ENCODE measurements at regions not wholly inside any gene's neighbourhood (a gene's known extent, or its start where the extent isn't known, plus 50 kb on each side); places are given as distances from the start of the nearest gene placed in this dataset.

GRCh38 chr7:12064586-12065127 lies 146.4 kb upstream of the TMEM106B start:
- in situ Hi-C loops (cut with MboI; ENCODE audit: low sequenced_read_pairs) = loop anchor here (5.0 to 25.0 kb wide), 4 partner anchors 227 to 652 kb away; partner anchors contain the start of gene THSD7A
- Histone ChIP-seq H3K4me1 (0 out of 2 replicates have a peak, but pooled peaks cover 5% of the 10 kb centered on the region), H3K27me3 (ENCODE audit: low read depth) (no peaks in the 10 kb centered on the region), H3K36me3 (replicated peaks) (no peaks in the 10 kb centered on the region), H3K9me3 (no peaks in the 10 kb centered on the region), H3K4me3 (no peak overlapping the region)
- peak in 1 of 2 experiments; percentile 50 for DNase-seq (ENCODE audit: low spot score in 2 of 2)

- no peak for DNase-seq (ENCODE audit: low spot score in 2 of 2)
- Histone ChIP-seq H3K27me3 (ENCODE audit: low read depth) (no peaks in the 10 kb centered on the region), H3K4me1 (0 out of 2 replicates have a peak, but pooled peaks cover 5% of the 10 kb centered on the region), H3K36me3 (replicated peaks) (no peaks in the 10 kb centered on the region), H3K4me3 (no peak overlapping the region), H3K9me3 (no peaks in the 10 kb centered on the region)
- in situ Hi-C loops (cut with MboI; ENCODE audit: low sequenced_read_pairs) = loop anchor here (5.0 to 25.0 kb wide), 4 partner anchors 229 to 654 kb away; partner anchors contain the start of gene THSD7A
These were observed 145.1 kb upstream of the TMEM106B start for GRCh38 chr7:12066004-12066403.

GRCh38 chr7:12066521-12066920 lies 144.6 kb upstream of the TMEM106B start:
- no peaks in the 10 kb centered on the region for H3K9me3 ChIP-seq
- no peaks in the 10 kb centered on the region for H3K27me3 ChIP-seq (ENCODE audit: low read depth)
- no peak for DNase-seq (ENCODE audit: low spot score in 2 of 2)
- H3K4me1 ChIP-seq = 0 out of 2 replicates have a peak, but pooled peaks cover 5% of the 10 kb centered on the region
- H3K4me3 ChIP-seq = no peak overlapping the region
- no peaks in the 10 kb centered on the region for H3K36me3 ChIP-seq (replicated peaks)
- in situ Hi-C loops (cut with MboI; ENCODE audit: low sequenced_read_pairs) = loop anchor here (5.0 to 25.0 kb wide), 4 partner anchors 229 to 654 kb away; partner anchors contain the start of gene THSD7A

- no peaks in the 10 kb centered on the region for H3K27me3 ChIP-seq (ENCODE audit: low read depth)
- no peaks in the 10 kb centered on the region for H3K36me3 ChIP-seq (replicated peaks)
- in situ Hi-C loops (cut with MboI; ENCODE audit: low sequenced_read_pairs) = loop anchor here (5.0 to 25.0 kb wide), 4 partner anchors 230 to 655 kb away; partner anchors contain the start of gene THSD7A
- 0 out of 2 replicates have a peak, but pooled peaks cover 5% of the 10 kb centered on the region for H3K4me1 ChIP-seq
- H3K4me3 ChIP-seq = no peak overlapping the region
- peak; percentile 60 to 78 for DNase-seq (ENCODE audit: low spot score in 2 of 2)
- no peaks in the 10 kb centered on the region for H3K9me3 ChIP-seq
These were observed 143.8 kb upstream of the TMEM106B start for GRCh38 chr7:12067156-12067831.

- in situ Hi-C loops (cut with MboI; ENCODE audit: low sequenced_read_pairs) = loop anchor here (5.0 to 25.0 kb wide), 4 partner anchors 232 to 657 kb away; partner anchors contain the start of gene THSD7A
- no peak overlapping the region for H3K4me3 ChIP-seq
- H3K9me3 ChIP-seq = no peaks in the 10 kb centered on the region
- DNase-seq (ENCODE audit: low spot score in 2 of 2) = no peak
- no peaks in the 10 kb centered on the region for H3K36me3 ChIP-seq (replicated peaks)
- no peaks in the 10 kb centered on the region for H3K27me3 ChIP-seq (ENCODE audit: low read depth)
- 0 out of 2 replicates have a peak, but pooled peaks cover 5% of the 10 kb centered on the region for H3K4me1 ChIP-seq
These were observed 141.3 kb upstream of the TMEM106B start for GRCh38 chr7:12069757-12070156.

GRCh38 chr7:12074889-12075288 lies 136.2 kb upstream of the TMEM106B start:
- no peak for DNase-seq (ENCODE audit: low spot score in 2 of 2)
- in situ Hi-C loops (cut with MboI; ENCODE audit: low sequenced_read_pairs) = loop anchor here (25.0 kb wide), 3 partner anchors 238 to 663 kb away; partner anchors contain the start of gene THSD7A
- Histone ChIP-seq H3K36me3 (replicated peaks) (no peaks in the 10 kb centered on the region), H3K27me3 (ENCODE audit: low read depth) (no peaks in the 10 kb centered on the region), H3K4me1 (no peaks in the 10 kb centered on the region), H3K4me3 (no peak overlapping the region), H3K9me3 (peaks cover 4% of the 10 kb centered on the region; the same call in 1 of the 2 replicates)

- Histone ChIP-seq H3K36me3 (replicated peaks) (no peaks in the 10 kb centered on the region), H3K9me3 (peaks cover 4% of the 10 kb centered on the region; the same call in 1 of the 2 replicates), H3K4me1 (no peaks in the 10 kb centered on the region; the same call in 1 of the 2 replicates), H3K27me3 (ENCODE audit: low read depth) (no peaks in the 10 kb centered on the region), H3K4me3 (no peak overlapping the region)
- no peak for DNase-seq (ENCODE audit: low spot score in 2 of 2)
- in situ Hi-C loops (cut with MboI; ENCODE audit: low sequenced_read_pairs) = no loop called here
These were observed 131.1 kb upstream of the TMEM106B start for GRCh38 chr7:12080006-12080405.

GRCh38 chr7:12085516-12085915 lies 125.6 kb upstream of the TMEM106B start:
- no peaks in the 10 kb centered on the region for H3K36me3 ChIP-seq (replicated peaks)
- H3K9me3 ChIP-seq = no peaks in the 10 kb centered on the region; the same call in 1 of the 2 replicates
- H3K27me3 ChIP-seq (ENCODE audit: low read depth) = no peaks in the 10 kb centered on the region
- H3K4me1 ChIP-seq = no peaks in the 10 kb centered on the region; the same call in 1 of the 2 replicates
- DNase-seq (ENCODE audit: low spot score in 2 of 2) = no peak
- in situ Hi-C loops (cut with MboI; ENCODE audit: low sequenced_read_pairs) = no loop called here
- H3K4me3 ChIP-seq = no peak overlapping the region

GRCh38 chr7:12089951-12090756 lies 120.9 kb upstream of the TMEM106B start:
- H3K36me3 ChIP-seq (replicated peaks) = no peaks in the 10 kb centered on the region
- in situ Hi-C loops (cut with MboI; ENCODE audit: low sequenced_read_pairs) = no loop called here
- H3K4me3 ChIP-seq = no peak overlapping the region
- no peaks in the 10 kb centered on the region for H3K4me1 ChIP-seq
- H3K27me3 ChIP-seq (ENCODE audit: low read depth) = no peaks in the 10 kb centered on the region
- H3K9me3 ChIP-seq = no peaks in the 10 kb centered on the region; the same call in 1 of the 2 replicates
- no peak for DNase-seq (ENCODE audit: low spot score in 2 of 2)

GRCh38 chr7:12090757-12091221 lies 120.3 kb upstream of the TMEM106B start:
- Histone ChIP-seq H3K9me3 (no peaks in the 10 kb centered on the region; the same call in 1 of the 2 replicates), H3K4me3 (no peak overlapping the region), H3K4me1 (no peaks in the 10 kb centered on the region), H3K36me3 (replicated peaks) (no peaks in the 10 kb centered on the region), H3K27me3 (ENCODE audit: low read depth) (no peaks in the 10 kb centered on the region)
- DNase-seq (ENCODE audit: low spot score in 2 of 2) = no peak
- in situ Hi-C loops (cut with MboI; ENCODE audit: low sequenced_read_pairs) = no loop called here

GRCh38 chr7:12091231-12091630 lies 119.9 kb upstream of the TMEM106B start:
- Histone ChIP-seq H3K4me1 (no peaks in the 10 kb centered on the region), H3K9me3 (no peaks in the 10 kb centered on the region; the same call in 1 of the 2 replicates), H3K4me3 (no peak overlapping the region), H3K36me3 (replicated peaks) (no peaks in the 10 kb centered on the region), H3K27me3 (ENCODE audit: low read depth) (no peaks in the 10 kb centered on the region)
- in situ Hi-C loops (cut with MboI; ENCODE audit: low sequenced_read_pairs) = no loop called here
- peak; percentile 5 to 26 for DNase-seq (ENCODE audit: low spot score in 2 of 2)

- in situ Hi-C loops (cut with MboI; ENCODE audit: low sequenced_read_pairs) = no loop called here
- Histone ChIP-seq H3K36me3 (replicated peaks) (no peaks in the 10 kb centered on the region), H3K27me3 (ENCODE audit: low read depth) (no peaks in the 10 kb centered on the region), H3K4me3 (no peak overlapping the region), H3K9me3 (no peaks in the 10 kb centered on the region), H3K4me1 (no peaks in the 10 kb centered on the region)
- no peak for DNase-seq (ENCODE audit: low spot score in 2 of 2)
These were observed 118.5 kb upstream of the TMEM106B start for GRCh38 chr7:12092499-12093130.

GRCh38 chr7:12093365-12093764 lies 117.7 kb upstream of the TMEM106B start:
- Histone ChIP-seq H3K4me1 (no peaks in the 10 kb centered on the region), H3K27me3 (ENCODE audit: low read depth) (no peaks in the 10 kb centered on the region), H3K36me3 (replicated peaks) (no peaks in the 10 kb centered on the region), H3K4me3 (no peak overlapping the region), H3K9me3 (no peaks in the 10 kb centered on the region)
- in situ Hi-C loops (cut with MboI; ENCODE audit: low sequenced_read_pairs) = no loop called here
- DNase-seq (ENCODE audit: low spot score in 2 of 2) = no peak
